ENCODE measurements at regions not wholly inside any gene's neighbourhood (a gene's known extent, or its start where the extent isn't known, plus 50 kb on each side); places are given as distances from the start of the nearest gene placed in this dataset.

- DNase-seq: no peak
Observed at GRCh38 chr6:33921745-33922144, 117.9 kb upstream of the MLN start.

- DNase-seq: no peak
Observed at GRCh38 chr6:33918175-33918695, 114.4 kb upstream of the MLN start.

- no peak for DNase-seq
Observed at GRCh38 chr6:33915134-33915533, 111.3 kb upstream of the MLN start.

- DNase-seq: no peak
Observed at GRCh38 chr6:33914645-33915044, 110.8 kb upstream of the MLN start.

- no peak for DNase-seq
Observed at GRCh38 chr6:33912195-33912594, 108.4 kb upstream of the MLN start.

- no peak for DNase-seq
Observed at GRCh38 chr6:33911488-33911887, 107.7 kb upstream of the MLN start.

GRCh38 chr6:33910594-33910993 is 106.8 kb upstream of the MLN start:
- no peak for DNase-seq

GRCh38 chr6:33909737-33910136 is 105.9 kb upstream of the MLN start:
- no peak for DNase-seq

- no peak for DNase-seq
Observed at GRCh38 chr6:33908025-33908424, 104.2 kb upstream of the MLN start.

- no peak for DNase-seq
Observed at GRCh38 chr6:33907227-33907626, 103.4 kb upstream of the MLN start.

GRCh38 chr6:33906439-33906838 is 102.6 kb upstream of the MLN start:
- DNase-seq: no peak

- DNase-seq: no peak
Observed at GRCh38 chr6:33905071-33905609, 101.3 kb upstream of the MLN start.

- no peak for DNase-seq
Observed at GRCh38 chr6:33904747-33905065, 100.9 kb upstream of the MLN start.

GRCh38 chr6:33904050-33904746 is 100.4 kb upstream of the MLN start:
- DNase-seq: no peak

- DNase-seq: no peak
Observed at GRCh38 chr6:33903579-33903978, 99.8 kb upstream of the MLN start.

- DNase-seq: no peak
Observed at GRCh38 chr6:33902457-33902853, 98.7 kb upstream of the MLN start.

GRCh38 chr6:33901822-33902456 is 98.1 kb upstream of the MLN start:
- no peak for DNase-seq

GRCh38 chr6:33898771-33899170 is 95.0 kb upstream of the MLN start:
- DNase-seq: no peak

- no peak for DNase-seq
Observed at GRCh38 chr6:33897189-33897780, 93.5 kb upstream of the MLN start.

GRCh38 chr6:33896391-33897188 is 92.8 kb upstream of the MLN start:
- no peak for DNase-seq

GRCh38 chr6:33895988-33896387 is 92.2 kb upstream of the MLN start:
- no peak for DNase-seq

- DNase-seq: no peak
Observed at GRCh38 chr6:33895296-33895695, 91.5 kb upstream of the MLN start.

GRCh38 chr6:33894438-33894837 is 90.6 kb upstream of the MLN start:
- no peak for DNase-seq
